Activated CD8-positive, alpha-beta T cell treated with anti-CD3 and anti-CD28 coated beads for 36 hours (primary cell): ENCODE measurements at regions not wholly inside any gene's neighbourhood (a gene's known extent, or its start where the extent isn't known, plus 50 kb on each side); places are given as distances from the start of the nearest gene placed in this dataset.

Experiments used
- ATAC-seq: fragments of 200-7000 bp; cut with Tn5 transposase; one replicate; pipeline ENCODE4 v1.10.0; 2021; ENCODE audit warnings: mild to moderate bottlenecking, moderate library complexity
- CTCF ChIA-PET: fragments of 350-600 bp; sonication (Branson Sonifier 250); formaldehyde crosslinking; loops from one replicate; lab custom pipeline; 2021; ENCODE audit warnings: antibody characterized with exemption; lab: Charles Lee
- POLR2A ChIA-PET: fragments of 350-600 bp; sonication (Branson Sonifier 250); formaldehyde crosslinking; loops from one replicate; lab custom pipeline; 2021; ENCODE audit warnings: antibody characterized with exemption; lab: Charles Lee
- DNase-seq: peaks from one replicate; pipeline ENCODE4 v3.0.0-alpha.2; 2020
- H3K27ac Mint-ChIP-seq: one replicate; pipeline ENCODE4 v1.8.0; 2021; ENCODE audit warnings: mild to moderate bottlenecking, mixed read lengths
- H3K27me3 Mint-ChIP-seq: one replicate; pipeline ENCODE4 v1.8.0; 2021; ENCODE audit warnings: mixed read lengths
- H3K36me3 Mint-ChIP-seq: one replicate; pipeline ENCODE4 v1.8.0; 2021; ENCODE audit warnings: low read depth, mixed read lengths
- H3K4me1 Mint-ChIP-seq: one replicate; pipeline ENCODE4 v1.8.0; 2021; ENCODE audit warnings: low read depth, mixed read lengths
- H3K4me3 Mint-ChIP-seq: one replicate; pipeline ENCODE4 v1.8.0; 2021; ENCODE audit warnings: mild to moderate bottlenecking, moderate library complexity, mixed read lengths
- H3K9me3 Mint-ChIP-seq: one replicate; pipeline ENCODE4 v1.8.0; 2021; ENCODE audit warnings: mixed read lengths
- intact Hi-C: fragments of 100-400 bp; cut with micrococcal nuclease; formaldehyde crosslinking; loops from one replicate; pipeline ENCODE4 v1.10.0; 2022
- TF ChIP-seq, protein P1 (sequence below): fragments of 200-600 bp; IDR thresholded peaks from one replicate; pipeline ENCODE4 v1.8.0; 2022; ENCODE audit warnings: antibody characterized with exemption, mild to moderate bottlenecking

GRCh38 chr4:83725336-83726085 is 189.6 kb downstream of the GPAT3 start:
- Mint-ChIP-seq H3K27me3 (peaks cover 9% of the 10 kb centered on the region), H3K4me3 (no peak overlapping the region), H3K4me1 (no peaks in the 10 kb centered on the region), H3K36me3 (no peaks in the 10 kb centered on the region), H3K9me3 (peaks cover 2% of the 10 kb centered on the region), H3K27ac (no peak overlapping the region)
- DNase-seq (no peak), ATAC-seq (no peak)
- TF ChIP-seq, protein P1, sequence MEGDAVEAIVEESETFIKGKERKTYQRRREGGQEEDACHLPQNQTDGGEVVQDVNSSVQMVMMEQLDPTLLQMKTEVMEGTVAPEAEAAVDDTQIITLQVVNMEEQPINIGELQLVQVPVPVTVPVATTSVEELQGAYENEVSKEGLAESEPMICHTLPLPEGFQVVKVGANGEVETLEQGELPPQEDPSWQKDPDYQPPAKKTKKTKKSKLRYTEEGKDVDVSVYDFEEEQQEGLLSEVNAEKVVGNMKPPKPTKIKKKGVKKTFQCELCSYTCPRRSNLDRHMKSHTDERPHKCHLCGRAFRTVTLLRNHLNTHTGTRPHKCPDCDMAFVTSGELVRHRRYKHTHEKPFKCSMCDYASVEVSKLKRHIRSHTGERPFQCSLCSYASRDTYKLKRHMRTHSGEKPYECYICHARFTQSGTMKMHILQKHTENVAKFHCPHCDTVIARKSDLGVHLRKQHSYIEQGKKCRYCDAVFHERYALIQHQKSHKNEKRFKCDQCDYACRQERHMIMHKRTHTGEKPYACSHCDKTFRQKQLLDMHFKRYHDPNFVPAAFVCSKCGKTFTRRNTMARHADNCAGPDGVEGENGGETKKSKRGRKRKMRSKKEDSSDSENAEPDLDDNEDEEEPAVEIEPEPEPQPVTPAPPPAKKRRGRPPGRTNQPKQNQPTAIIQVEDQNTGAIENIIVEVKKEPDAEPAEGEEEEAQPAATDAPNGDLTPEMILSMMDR: no peak
- intact Hi-C loops: no loop called here
- ChIA-PET CTCF (no interaction called here), POLR2A (no interaction called here)

DNA sequence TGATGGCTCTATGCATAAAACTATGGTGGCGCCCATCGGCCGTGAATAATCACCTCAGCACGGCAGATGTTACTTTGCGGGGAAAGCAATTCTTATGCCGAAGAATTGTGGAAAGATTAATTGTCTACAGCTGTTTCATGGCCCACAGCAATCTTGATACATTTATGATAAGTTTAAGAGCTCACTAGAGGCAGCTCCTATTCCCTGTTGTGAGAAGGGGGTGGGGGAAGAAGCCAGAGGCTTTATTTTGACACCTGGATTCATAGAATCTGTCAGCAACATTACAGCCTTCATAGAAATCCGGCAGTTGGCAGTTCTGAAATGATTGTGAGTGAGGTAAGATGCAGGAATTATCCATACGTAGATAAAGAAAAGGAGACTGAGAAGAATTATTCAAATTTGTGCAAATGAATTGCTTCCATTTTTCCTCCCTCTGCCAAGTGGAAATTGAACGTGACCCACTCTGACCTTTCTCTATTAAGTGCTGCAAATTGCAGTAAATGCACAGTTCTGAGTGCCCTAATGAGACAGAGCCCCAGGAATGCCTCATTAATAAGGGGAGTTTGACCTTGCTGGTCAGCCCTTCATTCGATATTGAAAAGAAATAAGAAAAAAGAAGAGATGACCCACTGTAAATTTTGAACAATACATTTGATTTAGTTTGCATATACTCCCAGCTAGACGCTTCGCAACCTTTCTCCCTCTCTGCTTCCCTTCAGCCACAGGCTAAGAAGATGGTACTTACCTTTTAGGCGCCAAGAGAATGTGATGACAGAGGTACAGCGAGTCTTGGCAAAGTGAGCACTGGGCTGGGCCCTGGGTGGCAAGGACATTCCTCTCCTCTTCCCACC is 188.8 kb downstream of the GPAT3 start:
- Mint-ChIP-seq H3K4me3 (no peak overlapping the region), H3K9me3 (no peaks in the 10 kb centered on the region), H3K4me1 (no peaks in the 10 kb centered on the region), H3K27me3 (peaks cover 9% of the 10 kb centered on the region), H3K27ac (no peak overlapping the region), H3K36me3 (no peaks in the 10 kb centered on the region)
- DNase-seq (no peak), ATAC-seq (no peak)
- TF ChIP-seq, protein P1: no peak
- ChIA-PET CTCF (no interaction called here), POLR2A (no interaction called here)
- intact Hi-C loops: no loop called here

DNA sequence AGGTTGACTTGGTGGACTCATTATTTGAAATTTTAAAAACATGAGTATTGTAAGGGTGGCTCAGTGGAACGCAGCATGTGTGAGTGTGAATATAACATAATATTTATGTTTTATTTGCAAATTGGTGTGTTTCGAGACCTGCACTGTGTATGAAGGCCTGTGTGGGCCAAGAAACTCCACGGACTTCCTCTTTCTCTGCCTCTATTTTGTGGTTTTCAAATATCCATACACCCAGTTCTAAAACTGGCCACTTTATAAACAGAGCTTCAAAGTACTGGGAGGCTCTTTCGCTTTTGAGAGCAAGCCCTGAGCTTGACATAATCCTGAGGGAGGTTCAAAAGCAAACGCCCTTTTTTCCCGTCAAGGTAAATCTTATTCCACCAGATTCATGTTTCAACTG is 187.7 kb downstream of the GPAT3 start:
- Mint-ChIP-seq H3K4me3 (no peak overlapping the region), H3K4me1 (no peaks in the 10 kb centered on the region), H3K27me3 (peaks cover 9% of the 10 kb centered on the region), H3K27ac (no peak overlapping the region), H3K9me3 (no peaks in the 10 kb centered on the region), H3K36me3 (no peaks in the 10 kb centered on the region)
- no peak for ATAC-seq
- intact Hi-C loops: no loop called here
- no peak for DNase-seq
- CTCF ChIA-PET: no interaction called here
- TF ChIP-seq, protein P1: no peak
- POLR2A ChIA-PET: no interaction called here

GRCh38 chr4:83722730-83723269 is 186.9 kb downstream of the GPAT3 start:
- CTCF ChIA-PET: no interaction called here

More at GRCh38 chr4:83722730-83723269, 186.9 kb downstream of the GPAT3 start:
- Mint-ChIP-seq H3K27ac (no peak overlapping the region), H3K9me3 (no peaks in the 10 kb centered on the region), H3K27me3 (peaks cover 9% of the 10 kb centered on the region), H3K36me3 (no peaks in the 10 kb centered on the region), H3K4me1 (no peaks in the 10 kb centered on the region), H3K4me3 (no peak overlapping the region)
- POLR2A ChIA-PET: no interaction called here
- TF ChIP-seq, protein P1: no peak
- ATAC-seq (no peak), DNase-seq (no peak)
- intact Hi-C loops: no loop called here
